ENCODE measurements at regions not wholly inside any gene's neighbourhood (a gene's known extent, or its start where the extent isn't known, plus 50 kb on each side); places are given as distances from the start of the nearest gene placed in this dataset.
"Not testable (repeated sequence)": the region's sequence is repeated elsewhere in the genome, so short reads cannot be mapped to it uniquely, and the experiment has no call there.

DNA sequence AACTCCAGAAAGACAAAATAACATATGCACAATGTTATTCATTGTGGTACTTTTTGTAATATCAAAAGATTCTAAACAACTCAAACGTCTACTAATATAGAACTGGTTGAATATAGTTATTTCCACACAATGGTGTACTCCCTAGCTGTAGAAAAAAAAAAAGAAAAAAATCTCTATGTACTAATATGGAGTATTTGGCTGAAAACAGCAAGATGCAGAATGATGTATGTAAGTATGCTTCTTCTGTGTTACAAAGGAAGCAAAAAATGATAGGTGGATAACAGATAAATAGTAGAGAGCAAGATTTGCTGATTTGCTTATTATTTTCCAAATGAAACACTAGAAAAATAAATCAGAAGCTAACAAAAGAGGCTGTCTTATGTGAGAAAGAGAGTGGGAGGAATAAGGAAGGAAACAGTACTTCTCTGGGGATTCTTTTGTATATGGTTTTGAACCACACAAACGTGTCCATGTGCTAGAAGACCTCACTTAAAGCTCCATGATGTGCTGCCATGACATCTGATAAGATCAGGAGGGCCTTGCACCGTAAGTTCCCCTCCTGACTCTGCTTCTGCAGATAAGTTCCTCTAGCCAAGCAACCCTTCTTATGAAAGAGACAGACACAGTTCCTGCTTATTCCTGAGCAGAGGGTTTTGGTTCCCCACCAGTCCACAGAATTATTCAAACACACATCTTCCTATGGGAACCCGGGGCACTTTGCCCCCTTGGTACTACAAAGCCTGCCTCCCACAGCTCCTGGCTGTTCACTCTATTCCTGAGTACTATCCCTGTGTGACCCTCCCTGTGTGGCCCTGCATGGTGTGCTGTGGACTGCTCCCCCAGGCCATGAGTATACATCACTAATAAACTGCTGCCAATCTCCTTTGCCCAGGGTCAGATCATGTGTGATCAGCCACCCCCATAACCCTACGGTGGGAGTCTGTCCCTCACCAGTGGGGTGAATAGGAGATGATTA, 159.1 kb downstream of the CCDC71L start:
- TF ChIP-seq EZH2 (IDR thresholded peaks at IDR 0.05; ENCODE audit: low read length) = no peak
- TF ChIP-seq, protein P1, sequence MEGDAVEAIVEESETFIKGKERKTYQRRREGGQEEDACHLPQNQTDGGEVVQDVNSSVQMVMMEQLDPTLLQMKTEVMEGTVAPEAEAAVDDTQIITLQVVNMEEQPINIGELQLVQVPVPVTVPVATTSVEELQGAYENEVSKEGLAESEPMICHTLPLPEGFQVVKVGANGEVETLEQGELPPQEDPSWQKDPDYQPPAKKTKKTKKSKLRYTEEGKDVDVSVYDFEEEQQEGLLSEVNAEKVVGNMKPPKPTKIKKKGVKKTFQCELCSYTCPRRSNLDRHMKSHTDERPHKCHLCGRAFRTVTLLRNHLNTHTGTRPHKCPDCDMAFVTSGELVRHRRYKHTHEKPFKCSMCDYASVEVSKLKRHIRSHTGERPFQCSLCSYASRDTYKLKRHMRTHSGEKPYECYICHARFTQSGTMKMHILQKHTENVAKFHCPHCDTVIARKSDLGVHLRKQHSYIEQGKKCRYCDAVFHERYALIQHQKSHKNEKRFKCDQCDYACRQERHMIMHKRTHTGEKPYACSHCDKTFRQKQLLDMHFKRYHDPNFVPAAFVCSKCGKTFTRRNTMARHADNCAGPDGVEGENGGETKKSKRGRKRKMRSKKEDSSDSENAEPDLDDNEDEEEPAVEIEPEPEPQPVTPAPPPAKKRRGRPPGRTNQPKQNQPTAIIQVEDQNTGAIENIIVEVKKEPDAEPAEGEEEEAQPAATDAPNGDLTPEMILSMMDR (optimal IDR thresholded peaks at IDR 0.05 in 1 of 3, IDR thresholded peaks at IDR 0.05 in 1 of 3, conservative IDR thresholded peaks at IDR 0.05 in 1 of 3; ENCODE audit: extremely low read depth in 1 of 3, insufficient read depth in 2 of 3, low read length in 3 of 3) = no peak
- DNase-seq (ENCODE audit: low read depth, low spot score) (no peak), FAIRE-seq (no peak)
- Histone ChIP-seq H3K9ac (ENCODE audit: control insufficient read depth, extremely low read depth, insufficient read depth, low read length) (no peak overlapping the region), H3K4me3 (ENCODE audit: control insufficient read depth in 2 of 3, extremely low read depth in 1 of 3, insufficient read depth in 2 of 3, low read depth in 1 of 3, low read length in 3 of 3) (no peak overlapping the region), H3K9me3 (ENCODE audit: control insufficient read depth, low read depth, low read length) (no peaks in the 10 kb centered on the region), H3K27ac (ENCODE audit: control insufficient read depth, insufficient read depth, low read length) (no peak overlapping the region), H4K20me1 (ENCODE audit: control insufficient read depth, extremely low read depth, insufficient read depth, low read length) (no peaks in the 10 kb centered on the region), H3K4me1 (ENCODE audit: control insufficient read depth, extremely low read depth, insufficient read depth, low read length) (peaks cover 2% of the 10 kb centered on the region), H2AFZ (ENCODE audit: control insufficient read depth, low read length) (no peak overlapping the region), H3K79me2 (ENCODE audit: control insufficient read depth, insufficient read depth, low read length) (no peaks in the 10 kb centered on the region), H3K9me1 (ENCODE audit: control insufficient read depth, extremely low read depth, insufficient read depth, low read length) (no peaks in the 10 kb centered on the region), H3K36me3 (ENCODE audit: control insufficient read depth in 2 of 2, extremely low read depth in 1 of 2, insufficient read depth in 2 of 2, low read length in 2 of 2) (no peaks in the 10 kb centered on the region), H3K27me3 (ENCODE audit: control insufficient read depth, extremely low read depth, insufficient read depth, low read length) (no peaks in the 10 kb centered on the region), H3K4me2 (ENCODE audit: control insufficient read depth, extremely low read depth, insufficient read depth, low read depth, low read length) (no peak overlapping the region)
- dilution Hi-C loops (cut with MboI; ENCODE audit: extremely low pct_ligation_motif_present, low sequenced_read_pairs) = no loop called here

DNA sequence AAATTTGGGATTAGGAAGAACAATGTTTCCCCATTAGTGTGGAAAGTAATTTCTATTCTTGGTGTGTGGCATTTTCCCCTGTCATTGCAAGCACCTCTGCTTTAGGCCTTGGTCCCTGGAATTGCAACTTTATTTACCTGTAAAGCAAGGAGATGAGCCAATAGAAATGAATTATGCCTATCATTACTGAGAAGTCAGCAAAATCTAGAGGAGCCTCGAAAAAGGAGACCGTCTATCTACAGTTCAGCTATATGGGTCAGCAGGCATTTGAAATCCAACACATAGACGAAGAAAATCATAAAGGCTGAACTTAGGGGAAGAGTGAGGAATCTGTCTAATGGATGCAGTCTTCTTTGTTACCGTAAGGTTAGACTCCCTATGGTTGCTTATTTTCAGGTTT, 161.1 kb downstream of the CCDC71L start:
- H3K4me2 ChIP-seq (ENCODE audit: control insufficient read depth, extremely low read depth, insufficient read depth, low read depth, low read length) = no peak overlapping the region
- no peak overlapping the region for H3K4me3 ChIP-seq (ENCODE audit: control insufficient read depth in 2 of 3, extremely low read depth in 1 of 3, insufficient read depth in 2 of 3, low read depth in 1 of 3, low read length in 3 of 3)
- H4K20me1 ChIP-seq (ENCODE audit: control insufficient read depth, extremely low read depth, insufficient read depth, low read length) = no peaks in the 10 kb centered on the region
- FAIRE-seq = no peak
- H3K36me3 ChIP-seq (ENCODE audit: control insufficient read depth in 2 of 2, extremely low read depth in 1 of 2, insufficient read depth in 2 of 2, low read length in 2 of 2) = no peaks in the 10 kb centered on the region
- no peak overlapping the region for H2AFZ ChIP-seq (ENCODE audit: control insufficient read depth, low read length)
- H3K4me1 ChIP-seq (ENCODE audit: control insufficient read depth, extremely low read depth, insufficient read depth, low read length) = no peaks in the 10 kb centered on the region
- TF ChIP-seq EZH2 (IDR thresholded peaks at IDR 0.05; ENCODE audit: low read length) = no peak
- TF ChIP-seq, protein P1 (optimal IDR thresholded peaks at IDR 0.05 in 1 of 3, IDR thresholded peaks at IDR 0.05 in 1 of 3, conservative IDR thresholded peaks at IDR 0.05 in 1 of 3; ENCODE audit: extremely low read depth in 1 of 3, insufficient read depth in 2 of 3, low read length in 3 of 3) = no peak
- H3K9me1 ChIP-seq (ENCODE audit: control insufficient read depth, extremely low read depth, insufficient read depth, low read length) = no peaks in the 10 kb centered on the region
- H3K27me3 ChIP-seq (ENCODE audit: control insufficient read depth, extremely low read depth, insufficient read depth, low read length) = no peaks in the 10 kb centered on the region
- no peaks in the 10 kb centered on the region for H3K79me2 ChIP-seq (ENCODE audit: control insufficient read depth, insufficient read depth, low read length)
- H3K9me3 ChIP-seq (ENCODE audit: control insufficient read depth, low read depth, low read length) = no peaks in the 10 kb centered on the region
- no peak for DNase-seq (ENCODE audit: low read depth, low spot score)
- H3K27ac ChIP-seq (ENCODE audit: control insufficient read depth, insufficient read depth, low read length) = no peak overlapping the region
- H3K9ac ChIP-seq (ENCODE audit: control insufficient read depth, extremely low read depth, insufficient read depth, low read length) = no peak overlapping the region
- dilution Hi-C loops (cut with MboI; ENCODE audit: extremely low pct_ligation_motif_present, low sequenced_read_pairs) = no loop called here

DNA sequence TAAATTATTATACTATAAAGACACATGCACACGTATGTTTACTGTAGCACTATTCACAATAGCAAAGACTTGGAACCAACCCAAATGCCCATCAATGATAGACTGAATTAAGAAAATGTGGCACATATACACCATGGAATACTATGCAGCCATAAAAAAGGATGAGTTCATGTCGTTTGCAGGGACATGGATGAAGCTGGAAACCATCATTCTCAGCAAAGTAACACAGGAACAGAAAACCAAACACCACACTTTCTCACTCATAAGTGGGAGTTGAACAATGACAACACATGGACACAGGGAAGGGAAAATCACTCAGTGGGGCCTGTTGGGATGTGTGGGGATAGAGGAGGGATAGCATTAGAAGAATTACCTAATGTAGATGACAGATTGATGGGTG, 163.0 kb downstream of the CCDC71L start:
- dilution Hi-C loops (cut with MboI; ENCODE audit: extremely low pct_ligation_motif_present, low sequenced_read_pairs); H3K4me3 ChIP-seq (ENCODE audit: control insufficient read depth in 2 of 3, extremely low read depth in 1 of 3, insufficient read depth in 2 of 3, low read depth in 1 of 3, low read length in 3 of 3); H4K20me1 ChIP-seq (ENCODE audit: control insufficient read depth, extremely low read depth, insufficient read depth, low read length); H3K9me3 ChIP-seq (ENCODE audit: control insufficient read depth, low read depth, low read length); H3K4me1 ChIP-seq (ENCODE audit: control insufficient read depth, extremely low read depth, insufficient read depth, low read length); H3K9ac ChIP-seq (ENCODE audit: control insufficient read depth, extremely low read depth, insufficient read depth, low read length); H3K36me3 ChIP-seq (ENCODE audit: control insufficient read depth in 2 of 2, extremely low read depth in 1 of 2, insufficient read depth in 2 of 2, low read length in 2 of 2); H3K4me2 ChIP-seq (ENCODE audit: control insufficient read depth, extremely low read depth, insufficient read depth, low read depth, low read length); H3K27me3 ChIP-seq (ENCODE audit: control insufficient read depth, extremely low read depth, insufficient read depth, low read length); H3K79me2 ChIP-seq (ENCODE audit: control insufficient read depth, insufficient read depth, low read length); FAIRE-seq; H3K9me1 ChIP-seq (ENCODE audit: control insufficient read depth, extremely low read depth, insufficient read depth, low read length); DNase-seq (ENCODE audit: low read depth, low spot score); H3K27ac ChIP-seq (ENCODE audit: control insufficient read depth, insufficient read depth, low read length); H2AFZ ChIP-seq (ENCODE audit: control insufficient read depth, low read length): not testable (repeated sequence)
